NT2/D1 (cell line): ENCODE measurements at regions not wholly inside any gene's neighbourhood (a gene's known extent, or its start where the extent isn't known, plus 50 kb on each side); places are given as distances from the start of the nearest gene placed in this dataset.

Experiments used
- DNase-seq: peaks from one replicate; pipeline ENCODE4 v3.0.0-alpha.2; 2011; ENCODE audit warnings: low read depth, low spot score
- H3K27me3 ChIP-seq: 2 replicates; pipeline ENCODE4 v1.6.0; 2011; ENCODE audit warnings: mild to moderate bottlenecking; ENCODE audit not compliant: insufficient read length, insufficient read depth
- H3K36me3 ChIP-seq: 2 replicates; pipeline ENCODE4 v1.6.1; 2011; ENCODE audit warnings: mild to moderate bottlenecking, low read length, mixed read lengths; ENCODE audit not compliant: insufficient read depth, insufficient read length
- H3K4me1 ChIP-seq: 2 replicates; pipeline ENCODE4 v1.5.1; 2011; ENCODE audit not compliant: insufficient read depth, insufficient read length
- H3K4me3 ChIP-seq: 2 replicates; pipeline ENCODE4 v1.5.1; 2011; ENCODE audit warnings: low read depth; ENCODE audit not compliant: insufficient read length
- H3K9ac ChIP-seq: 2 replicates; pipeline ENCODE4 v1.6.0; 2011; ENCODE audit warnings: low read depth; ENCODE audit not compliant: insufficient read length
- H3K9me3 ChIP-seq: 2 replicates; pipeline ENCODE4 v1.5.1; 2011; ENCODE audit warnings: mild to moderate bottlenecking, low read length; ENCODE audit not compliant: insufficient read depth
- SUZ12 ChIP-seq: IDR thresholded peaks from 2 replicates; pipeline ENCODE4 v1.6.1; 2011; ENCODE audit not compliant: insufficient read length, insufficient read depth; ENCODE audit errors: extremely low read depth
- YY1 ChIP-seq: IDR thresholded peaks from 2 replicates; pipeline ENCODE4 v1.6.1; 2011; ENCODE audit not compliant: insufficient read length, insufficient read depth
- ZNF274 ChIP-seq: IDR thresholded peaks from 2 replicates; pipeline ENCODE4 v1.6.1; 2011; ENCODE audit warnings: mild to moderate bottlenecking, low read depth, low read length

- no peak for DNase-seq
- Histone ChIP-seq H3K4me3 (no peak overlapping the region), H3K27me3 (no peaks in the 10 kb centered on the region), H3K9ac (no peak overlapping the region), H3K9me3 (no peaks in the 10 kb centered on the region), H3K4me1 (no peaks in the 10 kb centered on the region), H3K36me3 (no peaks in the 10 kb centered on the region)
- TF ChIP-seq SUZ12 (no peak), ZNF274 (no peak), YY1 (no peak)
Measured at GRCh38 chr12:88273450-88273849, 131.3 kb downstream of the TMTC3 start.

GRCh38 chr12:88273875-88274274, 131.8 kb downstream of the TMTC3 start:
- DNase-seq: no peak
- TF ChIP-seq YY1 (no peak), SUZ12 (no peak), ZNF274 (no peak)
- H3K9me3 ChIP-seq: no peaks in the 10 kb centered on the region
- no peaks in the 10 kb centered on the region for H3K4me1 ChIP-seq
- H3K4me3 ChIP-seq: no peak overlapping the region
- no peaks in the 10 kb centered on the region for H3K36me3 ChIP-seq
- no peak overlapping the region for H3K9ac ChIP-seq
- H3K27me3 ChIP-seq: no peaks in the 10 kb centered on the region

- Histone ChIP-seq H3K9me3 (no peaks in the 10 kb centered on the region), H3K4me3 (no peak overlapping the region), H3K9ac (no peak overlapping the region), H3K4me1 (no peaks in the 10 kb centered on the region), H3K36me3 (no peaks in the 10 kb centered on the region), H3K27me3 (no peaks in the 10 kb centered on the region)
- no peak for DNase-seq
- no peak for TF ChIP-seq ZNF274
- TF ChIP-seq SUZ12: no peak
- no peak for TF ChIP-seq YY1
Measured at GRCh38 chr12:88291498-88292131, 149.5 kb downstream of the TMTC3 start.

DNA sequence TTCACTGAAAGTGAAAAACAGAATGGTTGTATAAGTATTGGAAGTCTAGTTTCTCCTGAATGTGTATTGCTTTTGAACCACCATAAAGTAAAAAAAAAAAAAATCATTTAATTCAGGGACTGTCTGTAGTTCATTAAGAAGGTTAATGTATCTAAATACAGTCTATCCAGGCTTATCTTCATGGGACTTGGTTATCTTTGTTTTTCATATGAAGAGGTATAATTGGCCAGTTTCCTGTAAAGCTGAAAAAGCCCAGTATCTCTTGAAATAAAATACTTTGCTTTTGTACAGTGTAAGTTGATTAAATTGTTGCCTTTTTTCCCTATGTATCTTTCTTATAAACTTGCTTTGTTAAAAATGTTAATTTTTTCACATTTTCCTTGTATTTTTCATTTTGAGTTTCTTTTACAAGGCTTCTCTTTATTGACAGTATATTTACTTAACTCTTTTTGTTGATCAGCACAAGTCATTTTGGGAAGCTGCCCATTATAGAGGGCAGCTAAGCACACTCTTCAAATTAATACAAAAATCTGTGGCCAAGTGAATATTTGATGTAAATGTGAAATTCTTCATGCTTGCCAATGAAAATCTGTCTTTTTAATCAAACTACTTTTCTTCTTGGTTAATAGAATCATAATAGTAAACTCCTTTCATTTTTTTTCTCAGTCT, 156.0 kb downstream of the TMTC3 start:
- H3K27me3 ChIP-seq: no peaks in the 10 kb centered on the region
- H3K4me1 ChIP-seq: no peaks in the 10 kb centered on the region
- no peaks in the 10 kb centered on the region for H3K36me3 ChIP-seq
- no peak overlapping the region for H3K4me3 ChIP-seq
- no peak overlapping the region for H3K9ac ChIP-seq
- no peaks in the 10 kb centered on the region for H3K9me3 ChIP-seq
- DNase-seq: no peak
- no peak for TF ChIP-seq SUZ12
- no peak for TF ChIP-seq ZNF274
- TF ChIP-seq YY1: no peak

DNA sequence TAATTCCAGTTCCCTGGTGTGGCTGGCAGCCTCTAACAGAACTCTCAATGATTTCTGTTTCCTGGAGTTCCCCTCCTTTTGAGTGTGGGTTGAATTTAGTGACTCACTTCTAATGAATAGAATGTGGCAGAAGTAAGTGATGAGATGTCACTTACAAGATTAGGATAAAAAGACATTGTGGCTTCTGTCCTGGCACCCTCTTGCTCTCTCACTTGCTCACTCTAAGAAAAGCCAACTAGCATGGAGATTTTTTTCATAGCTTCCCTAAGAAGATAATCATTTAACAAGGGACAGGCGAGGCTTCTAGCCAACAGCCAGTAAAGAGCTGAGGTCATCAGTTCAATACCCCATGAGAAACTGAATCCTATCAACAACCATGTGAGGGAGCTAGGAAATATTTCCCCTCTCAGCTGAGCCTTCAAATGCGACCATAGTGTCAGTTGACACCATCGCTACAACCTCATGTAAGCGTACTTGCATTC, 156.7 kb downstream of the TMTC3 start:
- no peak overlapping the region for H3K4me3 ChIP-seq
- H3K9me3 ChIP-seq: no peaks in the 10 kb centered on the region
- no peaks in the 10 kb centered on the region for H3K4me1 ChIP-seq
- no peak for DNase-seq
- no peaks in the 10 kb centered on the region for H3K27me3 ChIP-seq
- no peak for TF ChIP-seq ZNF274
- no peak for TF ChIP-seq YY1
- TF ChIP-seq SUZ12: no peak
- no peak overlapping the region for H3K9ac ChIP-seq
- H3K36me3 ChIP-seq: no peaks in the 10 kb centered on the region

- no peak overlapping the region for H3K9ac ChIP-seq
- no peak for DNase-seq
- no peaks in the 10 kb centered on the region for H3K27me3 ChIP-seq
Measured at GRCh38 chr12:88299567-88300101, 157.5 kb downstream of the TMTC3 start.

GRCh38 chr12:88300931-88301330, 158.8 kb downstream of the TMTC3 start:
- TF ChIP-seq ZNF274: no peak
- no peak for TF ChIP-seq YY1
- TF ChIP-seq SUZ12: no peak
- H3K4me1 ChIP-seq: no peaks in the 10 kb centered on the region

More at GRCh38 chr12:88299567-88300101, 157.5 kb downstream of the TMTC3 start:
- TF ChIP-seq YY1: no peak
- no peak for TF ChIP-seq SUZ12
- TF ChIP-seq ZNF274: no peak
- Histone ChIP-seq H3K36me3 (no peaks in the 10 kb centered on the region), H3K9me3 (no peaks in the 10 kb centered on the region), H3K4me3 (no peak overlapping the region), H3K4me1 (no peaks in the 10 kb centered on the region)

More at GRCh38 chr12:88300931-88301330, 158.8 kb downstream of the TMTC3 start:
- H3K36me3 ChIP-seq: no peaks in the 10 kb centered on the region
- no peak overlapping the region for H3K9ac ChIP-seq
- DNase-seq: no peak
- no peaks in the 10 kb centered on the region for H3K27me3 ChIP-seq
- H3K9me3 ChIP-seq: no peaks in the 10 kb centered on the region
- no peak overlapping the region for H3K4me3 ChIP-seq
